H1 (cell line): ENCODE measurements at regions not wholly inside any gene's neighbourhood (a gene's known extent, or its start where the extent isn't known, plus 50 kb on each side); places are given as distances from the start of the nearest gene placed in this dataset.

Source experiments
- CHD7 ChIP-seq: fragments of 300-600 bp; sonication (generic); IDR thresholded peaks from 2 replicates; pipeline ENCODE4 v1.7.1; 2012; ENCODE audit warnings: low read length, moderate library complexity, mild to moderate bottlenecking, inconsistent platforms; ENCODE audit not compliant: insufficient replicate concordance
- HDAC6 ChIP-seq: IDR thresholded peaks from one replicate; pipeline ENCODE4 v1.7.1; 2012; ENCODE audit warnings: low read depth, mild to moderate bottlenecking, inconsistent platforms, low read length, moderate library complexity
- NRF1 ChIP-seq: IDR thresholded peaks from 2 replicates; pipeline ENCODE4 v1.6.1; 2011; ENCODE audit warnings: mild to moderate bottlenecking, low read depth, low read length, improper control_type of control experiment
- POLR2AphosphoS5 ChIP-seq: IDR thresholded peaks from 2 replicates; pipeline ENCODE4 v1.6.1; 2011; ENCODE audit warnings: low read depth, low read length
- USF2 ChIP-seq: IDR thresholded peaks from 2 replicates; pipeline ENCODE4 v1.6.1; 2011; ENCODE audit warnings: low read length, improper control_type of control experiment

GRCh38 chr2:129798626-129799025, 180.8 kb upstream of the RAB6C start (continued):
- TF ChIP-seq CHD7, result no peak
- no peak for TF ChIP-seq POLR2AphosphoS5
- TF ChIP-seq USF2, result no peak
- TF ChIP-seq HDAC6, result no peak
- TF ChIP-seq NRF1, result no peak
- TF ChIP-seq, all 59 proteins: peak for 0
